Limb (tissue), 2 donors: ENCODE measurements at regions not wholly inside any gene's neighbourhood (a gene's known extent, or its start where the extent isn't known, plus 50 kb on each side); places are given as distances from the start of the nearest gene placed in this dataset.

ENCODE experiments used
- DNase-seq, 2 donors: peaks; one replicate each; pipeline ENCODE4 v3.0.0-alpha.2; 2016; ENCODE audit errors: extremely low spot score in 2 of 2

- no peak for DNase-seq
These were observed 446.8 kb downstream of the USP25 start for GRCh38 chr21:16176570-16176969.

DNA sequence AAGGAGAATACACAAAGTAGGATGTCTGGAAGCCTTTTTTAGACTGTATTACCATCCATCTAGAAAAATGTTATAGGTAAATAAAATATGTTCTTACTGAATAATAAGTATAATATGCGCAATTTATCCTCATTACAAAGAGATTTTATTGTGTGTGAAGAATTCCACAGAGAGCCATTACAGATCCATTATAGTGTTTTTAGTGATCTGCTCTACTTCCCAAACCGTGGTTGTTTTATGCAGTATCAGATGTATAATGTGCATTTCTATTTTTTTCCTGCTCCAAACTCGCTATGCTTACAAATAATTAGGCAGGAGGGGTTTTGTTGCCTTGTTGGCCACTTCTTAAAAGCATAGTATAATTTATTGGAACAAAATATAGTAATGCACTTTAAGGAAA lies 447.8 kb downstream of the USP25 start:
- no peak for DNase-seq

DNA sequence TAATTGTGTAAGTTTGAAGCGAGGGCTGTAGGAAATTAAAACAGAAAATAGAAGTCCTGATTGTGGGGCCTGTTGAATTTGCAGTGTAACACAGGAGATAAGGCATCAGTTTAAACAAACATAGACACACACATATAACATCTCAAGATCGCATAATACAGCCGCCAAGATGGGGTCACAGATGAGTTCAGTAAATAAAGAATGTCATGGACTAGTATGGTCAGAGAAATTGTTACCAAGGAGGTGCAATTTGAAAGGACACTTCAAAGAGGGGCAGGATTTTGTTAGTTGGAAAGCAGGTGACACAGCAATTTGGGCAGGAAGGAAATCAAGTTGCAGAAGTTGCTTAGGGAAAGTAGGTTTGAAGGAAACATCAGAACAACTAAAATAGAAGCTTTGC lies 450.0 kb downstream of the USP25 start:
- no peak for DNase-seq

GRCh38 chr21:16180614-16181013 lies 450.8 kb downstream of the USP25 start:
- no peak for DNase-seq

GRCh38 chr21:16181018-16181417 lies 451.2 kb downstream of the USP25 start:
- DNase-seq, result no peak

- no peak for DNase-seq
These were observed 456.0 kb downstream of the USP25 start for GRCh38 chr21:16185766-16186165.

GRCh38 chr21:16186742-16187141 lies 457.0 kb downstream of the USP25 start:
- DNase-seq, result no peak

GRCh38 chr21:16187603-16188301 lies 458.0 kb downstream of the USP25 start:
- DNase-seq, result no peak

DNA sequence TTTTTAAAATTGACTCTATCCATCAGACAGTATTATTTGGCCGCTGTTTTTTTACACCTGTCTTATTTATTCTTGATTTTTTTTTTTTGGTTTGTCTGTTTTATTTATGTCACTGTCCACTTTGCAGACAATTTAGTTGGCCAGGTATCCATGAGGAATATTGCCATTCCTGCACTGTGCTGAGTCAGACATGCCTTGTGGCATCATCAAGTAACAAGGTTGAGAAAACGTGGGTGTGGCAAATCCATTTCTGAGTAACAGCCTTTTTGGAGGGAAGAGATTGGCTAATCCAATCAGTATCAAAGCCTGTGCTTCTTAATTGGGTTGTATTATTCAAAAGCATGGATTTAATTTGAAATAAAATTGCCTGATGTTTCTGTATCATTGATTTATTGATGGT lies 463.1 kb downstream of the USP25 start:
- no peak for DNase-seq

GRCh38 chr21:16193496-16194094 lies 463.8 kb downstream of the USP25 start:
- no peak for DNase-seq

GRCh38 chr21:16194095-16194787 lies 464.5 kb downstream of the USP25 start:
- peak; percentile 72 to 89 for DNase-seq

- peak; percentile 51 for DNase-seq
These were observed 465.2 kb downstream of the USP25 start for GRCh38 chr21:16194788-16195537.

- DNase-seq, result peak in 1 of 2 donors; percentile 28
These were observed 465.7 kb downstream of the USP25 start for GRCh38 chr21:16195538-16195910.

DNA sequence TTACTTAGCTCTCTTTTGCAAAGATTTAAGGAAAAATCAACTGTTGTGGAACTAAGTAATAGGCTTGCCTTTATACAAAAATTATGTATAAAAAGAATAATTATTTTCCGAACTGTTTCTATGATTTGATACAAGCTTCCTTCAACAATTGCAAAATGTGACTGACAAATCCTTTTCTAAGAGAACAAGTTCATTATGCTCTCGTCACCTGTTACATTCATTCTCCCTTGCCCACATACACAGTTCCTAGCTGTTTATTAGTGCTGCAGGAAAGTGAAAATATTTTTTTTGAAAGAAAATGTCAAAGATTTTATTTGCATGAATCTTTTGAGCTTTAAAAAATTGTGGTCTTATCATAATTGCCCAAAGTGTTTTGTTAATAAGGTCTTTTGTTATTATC lies 466.2 kb downstream of the USP25 start:
- peak in 1 of 2 donors; percentile 39 for DNase-seq

DNA sequence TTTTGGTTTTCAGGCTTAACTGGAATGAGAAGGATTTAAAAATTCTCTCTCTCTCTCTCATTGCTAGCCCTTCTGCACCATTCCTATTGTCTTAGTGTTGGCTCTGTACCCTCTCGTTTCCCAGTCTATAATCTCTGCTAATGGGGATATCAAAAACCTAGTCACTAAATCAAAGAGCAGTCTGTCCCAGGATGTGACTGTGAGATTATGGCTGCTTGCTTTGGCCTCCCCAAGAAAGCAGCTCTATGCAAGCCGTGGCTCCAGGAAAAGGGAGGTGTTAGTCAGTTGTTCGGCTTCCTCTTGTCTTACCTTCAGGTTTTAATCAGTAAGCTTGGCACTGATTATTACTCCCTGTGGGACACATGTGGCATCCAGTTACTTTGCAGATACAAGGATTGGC lies 468.8 kb downstream of the USP25 start:
- DNase-seq, result no peak

GRCh38 chr21:16199539-16199938 lies 469.8 kb downstream of the USP25 start:
- no peak for DNase-seq

DNA sequence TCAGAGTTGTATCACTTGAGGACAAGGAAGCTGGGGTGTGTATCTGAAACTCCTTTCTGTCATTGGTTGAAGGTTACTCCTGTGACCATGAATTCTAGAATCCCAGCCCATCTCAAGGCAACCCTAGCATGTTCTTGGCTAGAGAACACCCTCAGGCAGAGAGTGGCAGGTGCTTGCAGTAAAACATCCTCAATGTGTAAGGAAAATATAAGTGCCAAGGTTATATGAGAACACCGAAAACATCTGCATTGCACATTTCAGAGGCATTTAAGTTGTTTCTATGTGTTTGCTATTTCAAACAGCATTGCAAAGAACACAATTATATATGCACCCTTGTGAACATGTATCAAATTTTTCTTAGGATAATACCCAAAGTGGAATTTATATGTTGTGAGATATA lies 471.9 kb downstream of the USP25 start:
- DNase-seq, result no peak

DNA sequence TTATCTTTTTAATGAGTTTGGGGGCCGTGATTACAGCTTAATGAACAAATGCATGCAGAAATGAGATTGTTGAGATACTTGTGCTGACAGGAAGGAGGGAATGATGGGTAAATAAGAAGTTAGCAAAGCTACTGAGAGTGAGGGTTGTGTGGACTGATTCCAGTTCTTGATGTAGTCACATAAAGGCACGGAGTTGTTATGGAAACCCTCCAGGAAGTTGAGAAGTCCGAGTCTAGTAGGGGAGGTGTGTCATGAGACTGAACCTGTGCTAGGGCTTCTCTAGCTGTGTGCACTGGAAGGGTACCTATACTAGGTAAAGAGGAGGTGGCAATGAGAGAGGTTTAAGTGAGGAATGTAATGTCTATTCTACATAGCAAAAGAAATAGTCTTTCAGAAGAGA lies 475.7 kb downstream of the USP25 start:
- DNase-seq, result no peak

DNA sequence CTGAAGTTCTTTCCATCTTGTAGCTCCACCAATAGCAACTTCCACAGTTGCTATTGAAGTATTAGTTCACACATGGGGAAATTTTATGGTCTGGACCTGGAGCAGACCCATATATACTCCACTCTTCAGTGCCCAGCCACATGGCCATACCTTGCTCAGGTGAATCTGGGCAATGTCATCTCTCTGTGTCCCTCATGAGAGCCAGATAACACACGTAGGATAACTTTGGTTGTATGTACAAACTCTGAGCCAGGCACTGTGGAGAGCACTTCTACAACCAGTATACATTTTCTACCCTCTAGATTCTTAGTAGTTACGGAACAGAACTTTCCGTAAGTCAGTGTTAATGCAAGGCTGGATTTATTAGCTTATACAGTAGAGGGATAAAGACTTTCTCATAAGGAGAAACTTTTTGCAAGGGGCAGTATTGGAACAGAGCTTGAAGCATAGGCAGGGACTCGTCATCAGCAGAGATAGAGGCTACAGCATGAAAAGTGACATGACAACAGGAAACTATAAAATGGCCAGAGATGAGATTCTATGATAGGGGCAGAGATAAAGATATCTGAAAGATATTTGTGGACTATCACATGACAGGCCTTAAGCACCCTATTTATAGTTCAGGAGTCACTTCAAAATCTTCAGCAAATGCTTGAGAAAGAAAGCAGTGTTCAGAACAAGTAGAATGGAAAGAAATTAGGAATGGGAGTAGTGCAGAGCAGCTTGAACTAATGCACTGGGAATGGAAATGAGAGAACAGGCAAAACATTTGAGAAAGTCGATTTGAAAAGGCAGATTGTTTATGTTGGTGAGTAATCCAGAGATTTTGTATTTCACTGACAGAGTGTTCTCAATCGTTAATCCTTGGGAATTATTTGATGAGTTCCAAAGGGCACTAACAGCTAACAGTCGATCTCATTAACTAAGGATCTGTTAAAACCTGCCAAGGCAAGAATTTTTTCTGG lies 481.8 kb downstream of the USP25 start:
- peak in 1 of 2 donors; percentile 24 for DNase-seq

DNA sequence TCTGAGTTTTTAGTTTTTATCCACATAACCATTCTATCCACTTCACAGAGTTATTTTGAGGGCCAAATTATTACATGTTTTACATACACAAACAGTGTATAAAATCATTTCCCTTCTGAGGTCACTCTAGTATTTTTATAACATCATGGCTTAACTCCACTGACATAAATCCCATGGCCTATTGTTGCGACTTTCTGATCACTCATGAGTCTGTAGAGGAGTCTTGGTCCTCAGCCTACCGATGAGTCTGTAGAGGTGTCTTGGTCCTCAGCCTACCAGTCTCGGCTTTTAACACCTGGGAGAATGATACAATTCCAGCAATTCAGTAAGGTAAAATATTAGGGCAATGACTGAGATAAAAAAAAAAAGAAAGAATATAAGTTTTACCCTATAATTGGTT lies 483.7 kb downstream of the USP25 start:
- no peak for DNase-seq

GRCh38 chr21:16215193-16215592 lies 485.4 kb downstream of the USP25 start:
- no peak for DNase-seq
